Tibial artery (tissue), 4 donors: ENCODE measurements at regions not wholly inside any gene's neighbourhood (a gene's known extent, or its start where the extent isn't known, plus 50 kb on each side); places are given as distances from the start of the nearest gene placed in this dataset.

Source experiments
- DNase-seq, 2 donors: peaks; one replicate each; pipeline ENCODE4 v3.0.0-alpha.2; 2019
- H3K27ac ChIP-seq, 2 donors: fragments of 200-600 bp; sonication (generic) in 1 of 2; 1 replicate in 1 of 2; 2 replicates in 1 of 2; pipeline ENCODE4 v1.5.1; 2018 to 2019; ENCODE audit warnings: mild to moderate bottlenecking in 1 of 2
- H3K27me3 ChIP-seq, 2 donors: fragments of 200-600 bp; sonication (generic) in 1 of 2; one replicate each; pipeline versions ENCODE4 v1.5.1 to v1.6.0; 2016 to 2019
- H3K36me3 ChIP-seq, 3 donors: fragments of 200-600 bp; sonication (generic) in 2 of 3; one replicate each; pipeline ENCODE4 v1.5.1; 2016 to 2019; ENCODE audit warnings: mild to moderate bottlenecking in 2 of 3
- H3K4me1 ChIP-seq, 4 donors: fragments of 200-600 bp; sonication (generic) in 2 of 4; 1 replicate in 3 of 4; 2 replicates in 1 of 4; pipeline ENCODE4 v1.5.1; 2016 to 2019
- H3K4me3 ChIP-seq, 2 donors: fragments of 200-600 bp; sonication (generic) in 1 of 2; 1 replicate in 1 of 2; 2 replicates in 1 of 2; pipeline ENCODE4 v1.5.1; 2018 to 2019; ENCODE audit warnings: mild to moderate bottlenecking in 2 of 2
- H3K9me3 ChIP-seq, 3 donors: fragments of 200-600 bp; sonication (generic) in 1 of 3; one replicate each; pipeline ENCODE4 v1.5.1; 2016 to 2019
- CTCF ChIP-seq, 2 experiments: fragments of 200-600 bp in 1 of 2; fragments of 450-650 bp in 1 of 2; IDR thresholded peaks; one replicate each; pipeline ENCODE4 v1.5.1; 2017 to 2019; ENCODE audit warnings: antibody characterized with exemption in 2 of 2, mild to moderate bottlenecking in 1 of 2, moderate library complexity in 1 of 2
- intact Hi-C: fragments of 100-400 bp; cut with DNase I; formaldehyde crosslinking; loops from one replicate; pipeline ENCODE4 v1.15.0; 2023; ENCODE audit warnings: low total_unique reads

- Histone ChIP-seq H3K4me3 (no peak overlapping the region), H3K4me1 (no peaks in the 10 kb centered on the region), H3K36me3 (no peaks in the 10 kb centered on the region), H3K27ac (no peak overlapping the region), H3K27me3 (no peaks in the 10 kb centered on the region), H3K9me3 (no peaks in the 10 kb centered on the region)
- intact Hi-C loops, result no loop called here
- DNase-seq, result no peak
- no peak for TF ChIP-seq CTCF (IDR thresholded peaks at IDR 0.05)
Measured at GRCh38 chr7:35386816-35387706, 133.2 kb upstream of the TBX20 start.

GRCh38 chr7:35386082-35386815 lies 132.3 kb upstream of the TBX20 start:
- intact Hi-C loops, result no loop called here
- no peak overlapping the region for H3K27ac ChIP-seq
- H3K9me3 ChIP-seq, result no peaks in the 10 kb centered on the region
- H3K36me3 ChIP-seq, result no peaks in the 10 kb centered on the region
- no peak for DNase-seq
- H3K4me1 ChIP-seq, result no peaks in the 10 kb centered on the region
- TF ChIP-seq CTCF (IDR thresholded peaks at IDR 0.05), result no peak
- no peaks in the 10 kb centered on the region for H3K27me3 ChIP-seq
- no peak overlapping the region for H3K4me3 ChIP-seq

GRCh38 chr7:35384761-35385700 lies 131.1 kb upstream of the TBX20 start:
- no peaks in the 10 kb centered on the region for H3K4me1 ChIP-seq
- H3K9me3 ChIP-seq, result no peaks in the 10 kb centered on the region
- H3K27ac ChIP-seq, result no peak overlapping the region
- no peak overlapping the region for H3K4me3 ChIP-seq
- intact Hi-C loops, result no loop called here
- no peak for DNase-seq
- no peak for TF ChIP-seq CTCF (IDR thresholded peaks at IDR 0.05)
- H3K27me3 ChIP-seq, result no peaks in the 10 kb centered on the region
- H3K36me3 ChIP-seq, result no peaks in the 10 kb centered on the region

DNA sequence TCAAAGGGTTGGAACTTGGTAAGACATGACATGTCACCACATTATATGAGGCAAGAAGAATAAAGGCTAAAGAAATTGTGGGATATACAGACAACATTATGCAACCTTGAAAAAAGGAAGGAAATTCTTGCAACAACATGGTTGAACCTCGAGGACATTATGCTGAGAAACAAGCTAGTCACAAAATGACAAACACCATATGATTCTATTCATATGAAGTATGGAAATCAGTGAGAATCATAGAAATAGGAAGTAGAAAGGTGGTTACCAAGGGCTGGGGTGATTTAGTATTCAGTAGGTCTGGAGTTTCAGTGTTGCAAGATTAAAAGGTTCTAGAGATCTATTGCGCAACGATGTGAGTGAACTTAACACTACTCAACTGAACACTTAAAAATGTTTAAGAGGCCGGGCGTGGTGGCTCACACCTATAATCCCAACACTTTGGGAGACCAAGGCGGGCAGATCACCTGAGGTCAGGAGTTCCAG lies 126.9 kb upstream of the TBX20 start:
- no peaks in the 10 kb centered on the region for H3K36me3 ChIP-seq
- intact Hi-C loops, result no loop called here
- no peak overlapping the region for H3K4me3 ChIP-seq
- no peak for DNase-seq
- TF ChIP-seq CTCF (IDR thresholded peaks at IDR 0.05), result no peak
- no peak overlapping the region for H3K27ac ChIP-seq
- no peaks in the 10 kb centered on the region for H3K9me3 ChIP-seq
- no peaks in the 10 kb centered on the region for H3K4me1 ChIP-seq
- H3K27me3 ChIP-seq, result peaks cover 0 to 4% of the 10 kb centered on the region in 2 donors

DNA sequence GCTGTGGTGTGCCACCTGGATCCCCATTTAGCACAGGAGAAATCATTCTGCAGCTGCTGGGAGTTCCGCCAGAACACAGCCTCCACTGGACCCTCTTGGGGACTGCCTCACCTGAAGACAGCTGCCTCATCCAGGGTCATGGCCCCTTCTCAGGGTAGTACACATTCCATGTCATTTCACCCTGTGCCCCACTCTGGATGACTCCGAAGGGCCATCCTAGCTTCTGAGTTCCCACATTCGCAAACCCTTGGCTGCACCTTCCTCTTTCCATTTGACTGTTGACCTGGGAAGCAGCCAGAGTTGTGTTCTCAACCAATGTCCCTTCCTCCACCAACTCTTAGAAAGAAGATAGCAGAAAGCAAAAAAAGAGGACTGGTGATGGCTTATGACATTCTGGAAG lies 125.6 kb upstream of the TBX20 start:
- Histone ChIP-seq H3K27me3 (peaks cover 0 to 4% of the 10 kb centered on the region in 2 donors), H3K9me3 (no peaks in the 10 kb centered on the region), H3K36me3 (no peaks in the 10 kb centered on the region), H3K4me3 (no peak overlapping the region), H3K27ac (no peak overlapping the region), H3K4me1 (no peaks in the 10 kb centered on the region)
- TF ChIP-seq CTCF (IDR thresholded peaks at IDR 0.05), result no peak
- intact Hi-C loops, result no loop called here
- peak in 1 of 2 donors; percentile 46 for DNase-seq
